ENCODE measurements at regions not wholly inside any gene's neighbourhood (a gene's known extent, or its start where the extent isn't known, plus 50 kb on each side); places are given as distances from the start of the nearest gene placed in this dataset.

GRCh38 chr3:72180405-72180804, 395.5 kb upstream of the PROK2 start:
- no peak overlapping the region for H3K27ac ChIP-seq
- H3K9me3 ChIP-seq = no peaks in the 10 kb centered on the region
- no peaks in the 10 kb centered on the region for H3K27me3 ChIP-seq
- DNase-seq = no peak
- no peaks in the 10 kb centered on the region for H3K36me3 ChIP-seq (ENCODE audit: low read depth, missing control alignments)
- no peak overlapping the region for H3K4me3 ChIP-seq
- intact Hi-C loops (cut with DNase I; ENCODE audit: low total_unique reads) = no loop called here
- TF ChIP-seq POLR2A (IDR thresholded peaks at IDR 0.05) = no peak
- TF ChIP-seq CTCF (IDR thresholded peaks at IDR 0.05) = no peak
- WGBS, 2 donors = 71 to 90% methylated on average over 1 of the region's 1 CpG
- peaks cover 16% of the 10 kb centered on the region for H3K4me1 ChIP-seq

- no peak overlapping the region for H3K27ac ChIP-seq
- peaks cover 16% of the 10 kb centered on the region for H3K4me1 ChIP-seq
- 96% methylated on average over 7 of the region's 7 CpGs for WGBS, 2 donors
- no peaks in the 10 kb centered on the region for H3K36me3 ChIP-seq (ENCODE audit: low read depth, missing control alignments)
- no peak overlapping the region for H3K4me3 ChIP-seq
- DNase-seq = no peak
- no peaks in the 10 kb centered on the region for H3K9me3 ChIP-seq
- no peak for TF ChIP-seq POLR2A (IDR thresholded peaks at IDR 0.05)
- no peak for TF ChIP-seq CTCF (IDR thresholded peaks at IDR 0.05)
- no peaks in the 10 kb centered on the region for H3K27me3 ChIP-seq
- intact Hi-C loops (cut with DNase I; ENCODE audit: low total_unique reads) = no loop called here
Observed at GRCh38 chr3:72179107-72179464, 394.1 kb upstream of the PROK2 start.

- Histone ChIP-seq H3K36me3 (ENCODE audit: low read depth, missing control alignments) (no peaks in the 10 kb centered on the region), H3K4me1 (peaks cover 16% of the 10 kb centered on the region), H3K27me3 (no peaks in the 10 kb centered on the region), H3K4me3 (no peak overlapping the region), H3K27ac (no peak overlapping the region), H3K9me3 (no peaks in the 10 kb centered on the region)
- 85 to 88% methylated on average over 3 of the region's 3 CpGs for WGBS, 2 donors
- DNase-seq = no peak
- TF ChIP-seq CTCF (IDR thresholded peaks at IDR 0.05) = no peak
- no peak for TF ChIP-seq POLR2A (IDR thresholded peaks at IDR 0.05)
- intact Hi-C loops (cut with DNase I; ENCODE audit: low total_unique reads) = no loop called here
Observed at GRCh38 chr3:72178463-72179106, 393.6 kb upstream of the PROK2 start.

- DNase-seq = peak; percentile 78
- whole genome bisulfite sequencing, 2 donors = 17 to 22% methylated on average over 24 to 36 of the region's 36 CpGs
- H3K9me3 ChIP-seq = no peaks in the 10 kb centered on the region
- H3K27me3 ChIP-seq = no peaks in the 10 kb centered on the region
- H3K36me3 ChIP-seq (ENCODE audit: low read depth, missing control alignments) = no peaks in the 10 kb centered on the region
- TF ChIP-seq CTCF (IDR thresholded peaks at IDR 0.05) = no peak
- TF ChIP-seq POLR2A (IDR thresholded peaks at IDR 0.05) = no peak
- H3K27ac ChIP-seq = peak overlapping the region in 1 of 2 donors; percentile 46
- intact Hi-C loops (cut with DNase I; ENCODE audit: low total_unique reads) = no loop called here
- peaks cover 23% of the 10 kb centered on the region for H3K4me1 ChIP-seq
- H3K4me3 ChIP-seq = no peak overlapping the region
Observed at GRCh38 chr3:72177075-72178050, 392.4 kb upstream of the PROK2 start.

All from testis (tissue), 2 donors.